CD4-positive, CD25-positive, alpha-beta regulatory T cell (primary cell): ENCODE measurements at regions not wholly inside any gene's neighbourhood (a gene's known extent, or its start where the extent isn't known, plus 50 kb on each side); places are given as distances from the start of the nearest gene placed in this dataset.

Experiments used
- ATAC-seq, 2 donors: fragments of 150-1000 bp; cut with Tn5 transposase; one replicate each; pipeline ENCODE4 v1.10.0; 2021; ENCODE audit warnings: low read depth in 2 of 2, moderate number of reproducible peaks in 2 of 2, moderate library complexity in 1 of 2
- DNase-seq, 3 donors: peaks; one replicate each; pipeline versions ENCODE4 v3.0.0 to v3.0.0-alpha.2; 2012 to 2022; ENCODE audit warnings: mixed read lengths in 1 of 3
- H3K27ac ChIP-seq: one replicate; pipeline ENCODE4 v1.7.0; 2013; ENCODE audit warnings: mild to moderate bottlenecking, low read length; ENCODE audit not compliant: insufficient read depth, poor library complexity, severe bottlenecking
- H3K27me3 ChIP-seq: one replicate; pipeline ENCODE4 v1.7.0; 2013; ENCODE audit warnings: low read length; ENCODE audit not compliant: control insufficient read depth, insufficient read depth
- H3K36me3 ChIP-seq: one replicate; pipeline ENCODE4 v1.7.0; 2013; ENCODE audit warnings: mild to moderate bottlenecking, low read length, moderate library complexity; ENCODE audit not compliant: control insufficient read depth, insufficient read depth
- H3K4me1 ChIP-seq: 2 replicates; pipeline ENCODE4 v1.7.0; 2013; ENCODE audit warnings: mild to moderate bottlenecking, low read length; ENCODE audit not compliant: insufficient read depth, control insufficient read depth, poor library complexity, severe bottlenecking
- H3K4me3 ChIP-seq: one replicate; pipeline ENCODE4 v1.7.0; 2013; ENCODE audit warnings: low read depth, mild to moderate bottlenecking, low read length, moderate library complexity
- H3K9me3 ChIP-seq, 2 experiments: 1 replicate in 1 of 2; 2 replicates in 1 of 2; pipeline ENCODE4 v1.7.0; 2013; ENCODE audit warnings: low read length in 2 of 2, mild to moderate bottlenecking in 1 of 2, moderate library complexity in 1 of 2; ENCODE audit not compliant: control insufficient read depth in 2 of 2
- H3K27ac Mint-ChIP-seq, 3 donors: one replicate each; pipeline ENCODE4 v1.8.0; 2020 to 2022; ENCODE audit warnings: mild to moderate bottlenecking in 3 of 3, mixed read lengths in 3 of 3, moderate library complexity in 2 of 3
- H3K27me3 Mint-ChIP-seq: one replicate; pipeline ENCODE4 v1.8.0; 2022; ENCODE audit warnings: mild to moderate bottlenecking, mixed read lengths
- H3K36me3 Mint-ChIP-seq: one replicate; pipeline ENCODE4 v1.8.0; 2020; ENCODE audit warnings: mixed read lengths
- H3K4me1 Mint-ChIP-seq, 4 donors: one replicate each; pipeline ENCODE4 v1.8.0; 2020 to 2022; ENCODE audit warnings: mixed read lengths in 4 of 4, mild to moderate bottlenecking in 1 of 4
- H3K4me3 Mint-ChIP-seq, 4 donors: one replicate each; pipeline ENCODE4 v1.8.0; 2020 to 2022; ENCODE audit warnings: mild to moderate bottlenecking in 4 of 4, mixed read lengths in 4 of 4, moderate library complexity in 3 of 4
- H3K9me3 Mint-ChIP-seq, 7 donors: one replicate each; pipeline ENCODE4 v1.8.0; 2020 to 2022; ENCODE audit warnings: mixed read lengths in 7 of 7, mild to moderate bottlenecking in 3 of 7, moderate library complexity in 2 of 7

DNA sequence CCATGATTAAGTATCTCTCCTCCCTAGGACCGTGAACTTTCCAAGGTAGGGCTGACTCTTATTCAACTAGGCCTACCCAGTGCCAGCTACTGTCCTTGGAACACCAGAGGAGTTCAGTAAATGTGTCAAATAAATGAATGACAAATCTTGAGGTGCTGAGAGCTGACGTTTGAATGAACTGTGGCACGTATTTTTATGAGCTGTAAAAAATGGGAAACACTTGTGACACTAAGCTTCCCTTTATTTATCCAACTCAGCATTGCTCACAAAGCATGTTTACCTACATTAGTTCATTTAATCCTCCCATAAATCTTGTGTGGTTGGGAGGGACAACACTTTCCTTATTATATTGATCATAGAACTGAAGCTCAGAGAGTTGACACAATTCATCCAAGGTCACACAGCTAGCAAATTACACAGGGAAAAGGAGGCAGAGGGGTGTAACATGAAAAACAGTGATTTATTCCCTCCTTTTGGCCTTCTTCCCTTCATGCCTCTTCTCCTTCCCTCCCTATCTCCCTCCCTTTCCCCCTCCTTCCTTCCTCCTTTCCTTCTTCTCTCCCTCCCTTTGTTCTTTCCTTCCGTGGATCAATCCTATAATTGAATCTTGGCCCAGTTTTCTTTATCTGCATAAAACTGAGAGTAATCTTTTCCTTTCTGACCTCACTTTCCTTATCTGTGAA is 412.6 kb downstream of the DMRT2 start:
- Histone ChIP-seq H3K27ac (no peak overlapping the region), H3K36me3 (no peaks in the 10 kb centered on the region), H3K4me3 (no peak overlapping the region), H3K4me1 (no peaks in the 10 kb centered on the region), H3K27me3 (no peaks in the 10 kb centered on the region), H3K9me3 (no peaks in the 10 kb centered on the region)
- no peaks in the 10 kb centered on the region for H3K36me3 Mint-ChIP-seq
- H3K27ac Mint-ChIP-seq = no peak overlapping the region
- ATAC-seq = no peak
- peaks cover 0 to 1% (median 0%) of the 10 kb centered on the region in 7 donors for H3K9me3 Mint-ChIP-seq
- DNase-seq = no peak
- peaks cover 4% of the 10 kb centered on the region for H3K27me3 Mint-ChIP-seq
- H3K4me3 Mint-ChIP-seq = no peak overlapping the region
- no peaks in the 10 kb centered on the region for H3K4me1 Mint-ChIP-seq

DNA sequence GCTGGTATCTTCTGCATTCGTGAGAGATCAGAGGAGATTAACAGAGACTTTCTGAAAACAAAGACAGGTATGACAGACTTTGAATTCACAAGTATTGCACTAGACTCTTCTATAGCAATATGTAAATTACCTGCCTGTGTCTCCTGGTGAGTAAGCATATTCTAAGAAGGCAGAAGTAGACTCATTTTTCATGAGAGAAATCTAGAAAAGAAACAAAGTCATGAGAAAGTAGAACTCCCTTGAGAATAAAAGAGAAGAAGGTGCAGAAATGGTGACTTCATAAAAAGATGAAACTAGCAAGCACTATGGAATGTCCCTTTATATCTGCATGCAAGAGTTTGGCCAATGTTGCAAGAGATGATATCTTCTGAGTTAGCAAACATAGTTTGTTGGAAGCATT is 419.8 kb downstream of the DMRT2 start:
- no peak for ATAC-seq

DNA sequence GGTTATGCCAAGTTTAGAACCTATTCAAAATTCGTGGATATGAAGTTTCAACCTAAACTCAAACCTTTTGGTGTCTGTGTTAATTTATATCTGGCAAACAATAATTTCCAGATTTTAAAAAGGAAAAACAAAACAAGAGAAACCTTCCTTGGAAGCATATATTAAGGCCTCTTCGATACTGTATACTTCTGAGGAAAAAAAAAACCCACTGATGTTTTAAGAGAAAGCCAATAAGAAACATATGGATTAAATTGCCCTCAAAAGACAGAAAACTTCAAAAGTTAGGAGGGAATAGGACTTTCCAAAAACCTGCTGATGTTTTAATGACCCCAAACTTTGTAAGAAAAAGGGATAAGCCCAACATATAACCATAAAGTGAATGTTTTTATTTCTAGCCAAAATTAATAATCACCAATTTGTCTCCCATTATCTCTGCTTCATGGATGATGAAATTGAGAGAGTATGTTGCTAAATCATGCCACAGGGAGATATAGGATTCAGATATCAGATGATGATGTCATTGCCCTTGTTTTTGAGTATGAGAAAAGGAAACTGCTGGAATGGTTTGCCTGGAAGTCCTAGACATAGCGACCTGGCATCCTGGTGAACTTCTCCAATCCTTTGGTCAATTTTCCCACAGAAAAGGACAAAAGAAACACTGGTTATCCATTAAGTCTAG is 423.9 kb downstream of the DMRT2 start:
- no peaks in the 10 kb centered on the region for H3K27me3 Mint-ChIP-seq
- H3K27ac Mint-ChIP-seq = no peak overlapping the region
- ATAC-seq (no peak), DNase-seq (no peak)
- H3K4me1 Mint-ChIP-seq = no peaks in the 10 kb centered on the region
- no peaks in the 10 kb centered on the region for H3K36me3 ChIP-seq
- no peak overlapping the region for H3K4me3 ChIP-seq
- no peaks in the 10 kb centered on the region for H3K27me3 ChIP-seq
- no peaks in the 10 kb centered on the region for H3K9me3 ChIP-seq
- no peaks in the 10 kb centered on the region for H3K4me1 ChIP-seq
- H3K4me3 Mint-ChIP-seq = no peak overlapping the region
- H3K9me3 Mint-ChIP-seq = peaks cover 0 to 5% (median 4%) of the 10 kb centered on the region in 7 donors
- no peaks in the 10 kb centered on the region for H3K36me3 Mint-ChIP-seq
- H3K27ac ChIP-seq = no peak overlapping the region

More for the DNA sequence above, 419.8 kb downstream of the DMRT2 start:
- H3K9me3 Mint-ChIP-seq = peaks cover 0 to 5% (median 2%) of the 10 kb centered on the region in 7 donors
- no peak for DNase-seq
- no peak overlapping the region for H3K27ac ChIP-seq
- no peaks in the 10 kb centered on the region for H3K27me3 Mint-ChIP-seq
- no peak overlapping the region for H3K4me3 Mint-ChIP-seq
- no peaks in the 10 kb centered on the region for H3K36me3 ChIP-seq
- no peaks in the 10 kb centered on the region for H3K36me3 Mint-ChIP-seq
- no peaks in the 10 kb centered on the region for H3K9me3 ChIP-seq
- H3K4me1 ChIP-seq = no peaks in the 10 kb centered on the region
- no peak overlapping the region for H3K4me3 ChIP-seq
- no peak overlapping the region for H3K27ac Mint-ChIP-seq
- no peaks in the 10 kb centered on the region for H3K27me3 ChIP-seq
- no peaks in the 10 kb centered on the region for H3K4me1 Mint-ChIP-seq

DNA sequence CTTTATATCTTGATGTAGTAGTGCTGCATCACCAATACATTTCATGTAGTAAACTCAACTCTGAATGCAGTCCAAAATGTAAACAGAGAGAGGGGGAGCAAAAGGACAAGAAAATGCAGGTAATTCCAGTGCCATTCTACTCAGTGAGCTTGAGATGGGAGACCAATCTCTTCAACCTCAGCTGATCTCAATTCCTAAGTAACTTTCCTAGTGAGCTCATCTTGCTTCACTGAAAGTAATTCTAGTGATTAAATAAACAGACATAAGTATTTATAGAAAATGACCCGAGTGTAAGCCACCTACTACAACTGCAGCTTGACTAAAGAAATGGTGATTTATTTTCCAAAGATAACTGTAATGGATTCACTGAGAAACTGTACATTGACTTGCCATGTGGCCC is 424.5 kb downstream of the DMRT2 start:
- Mint-ChIP-seq H3K4me3 (no peak overlapping the region), H3K9me3 (peaks cover 0 to 5% (median 4%) of the 10 kb centered on the region in 7 donors), H3K36me3 (no peaks in the 10 kb centered on the region), H3K27me3 (no peaks in the 10 kb centered on the region), H3K27ac (no peak overlapping the region), H3K4me1 (no peaks in the 10 kb centered on the region)
- Histone ChIP-seq H3K4me1 (no peaks in the 10 kb centered on the region), H3K36me3 (no peaks in the 10 kb centered on the region), H3K27me3 (no peaks in the 10 kb centered on the region), H3K27ac (no peak overlapping the region), H3K9me3 (no peaks in the 10 kb centered on the region), H3K4me3 (no peak overlapping the region)
- DNase-seq (no peak), ATAC-seq (no peak)

DNA sequence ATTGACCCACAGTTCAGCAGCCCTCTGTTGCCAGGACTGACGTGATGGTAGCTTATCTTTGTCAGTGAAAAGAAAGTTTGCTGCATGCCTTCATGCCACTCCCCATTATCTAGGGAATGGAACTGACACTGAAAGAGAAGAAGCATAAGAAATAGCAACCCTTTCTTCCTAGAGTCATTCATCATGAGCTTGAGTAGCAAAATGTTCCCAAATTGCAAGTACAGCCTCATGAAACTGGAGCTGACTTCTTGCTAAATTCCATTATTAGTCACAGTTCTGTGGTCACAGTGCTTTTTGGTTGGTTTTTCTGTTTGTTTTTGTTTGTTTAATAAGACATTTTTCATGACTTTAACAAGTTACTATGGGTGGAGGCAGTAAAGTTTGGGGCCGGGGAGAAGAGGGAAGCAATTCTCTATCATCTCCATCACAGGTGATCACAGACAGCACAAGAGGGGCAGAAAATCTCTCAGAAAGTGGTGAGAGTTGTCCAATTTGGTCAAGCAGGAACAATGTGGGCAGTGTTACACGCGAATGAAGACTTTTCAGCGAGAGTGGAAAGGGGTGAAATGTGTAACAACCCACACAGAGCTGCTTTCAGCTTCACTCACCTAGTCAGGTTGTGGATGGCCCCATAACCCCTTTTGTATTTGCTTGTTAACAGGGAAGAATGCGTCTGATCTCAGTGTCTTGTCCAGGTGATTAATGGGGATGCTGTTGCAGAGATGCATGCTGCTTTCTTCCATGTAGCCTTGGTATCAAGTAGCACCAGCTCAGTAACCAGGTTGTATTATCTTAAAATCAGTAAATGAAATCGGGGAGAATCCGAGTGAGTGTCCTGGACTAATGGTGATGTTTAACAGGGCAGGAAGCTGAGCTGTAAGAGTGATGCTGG is 440.4 kb downstream of the DMRT2 start:
- ATAC-seq (no peak), DNase-seq (no peak)
- no peaks in the 10 kb centered on the region for H3K27me3 ChIP-seq
- H3K4me1 Mint-ChIP-seq = no peaks in the 10 kb centered on the region
- H3K4me3 ChIP-seq = no peak overlapping the region
- peaks cover 0 to 4% (median 0%) of the 10 kb centered on the region in 7 donors for H3K9me3 Mint-ChIP-seq
- no peak overlapping the region for H3K27ac ChIP-seq
- no peaks in the 10 kb centered on the region for H3K9me3 ChIP-seq
- H3K27me3 Mint-ChIP-seq = no peaks in the 10 kb centered on the region
- H3K27ac Mint-ChIP-seq = no peak overlapping the region
- no peaks in the 10 kb centered on the region for H3K36me3 ChIP-seq
- H3K36me3 Mint-ChIP-seq = no peaks in the 10 kb centered on the region
- no peaks in the 10 kb centered on the region for H3K4me1 ChIP-seq
- H3K4me3 Mint-ChIP-seq = no peak overlapping the region

DNA sequence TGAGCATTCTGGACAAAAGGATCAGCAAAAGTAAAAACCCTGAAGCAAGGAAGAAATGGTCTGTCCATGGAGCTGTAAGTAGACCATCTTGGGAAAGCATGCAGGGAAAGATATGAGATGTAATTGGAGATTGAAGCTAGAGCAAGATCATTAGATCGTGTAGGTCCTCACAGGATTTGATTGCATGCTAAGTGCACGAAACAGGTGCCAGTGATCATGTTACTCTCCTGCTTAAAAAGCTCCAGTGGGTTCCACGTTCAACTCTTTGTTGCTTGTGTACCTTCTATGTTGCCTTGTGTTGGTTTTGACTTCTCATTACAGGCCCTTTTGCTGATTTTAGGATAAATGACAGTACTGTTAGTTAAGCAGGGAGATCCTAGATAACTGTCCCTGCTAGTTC is 442.0 kb downstream of the DMRT2 start:
- no peaks in the 10 kb centered on the region for H3K4me1 Mint-ChIP-seq
- H3K36me3 Mint-ChIP-seq = no peaks in the 10 kb centered on the region
- no peak overlapping the region for H3K4me3 ChIP-seq
- no peaks in the 10 kb centered on the region for H3K9me3 ChIP-seq
- no peak overlapping the region for H3K4me3 Mint-ChIP-seq
- H3K27ac ChIP-seq = no peak overlapping the region
- no peaks in the 10 kb centered on the region for H3K36me3 ChIP-seq
- DNase-seq (no peak), ATAC-seq (no peak)
- H3K9me3 Mint-ChIP-seq = peaks cover 0 to 4% (median 0%) of the 10 kb centered on the region in 7 donors
- H3K27ac Mint-ChIP-seq = no peak overlapping the region
- no peaks in the 10 kb centered on the region for H3K27me3 ChIP-seq
- H3K27me3 Mint-ChIP-seq = no peaks in the 10 kb centered on the region
- H3K4me1 ChIP-seq = no peaks in the 10 kb centered on the region

DNA sequence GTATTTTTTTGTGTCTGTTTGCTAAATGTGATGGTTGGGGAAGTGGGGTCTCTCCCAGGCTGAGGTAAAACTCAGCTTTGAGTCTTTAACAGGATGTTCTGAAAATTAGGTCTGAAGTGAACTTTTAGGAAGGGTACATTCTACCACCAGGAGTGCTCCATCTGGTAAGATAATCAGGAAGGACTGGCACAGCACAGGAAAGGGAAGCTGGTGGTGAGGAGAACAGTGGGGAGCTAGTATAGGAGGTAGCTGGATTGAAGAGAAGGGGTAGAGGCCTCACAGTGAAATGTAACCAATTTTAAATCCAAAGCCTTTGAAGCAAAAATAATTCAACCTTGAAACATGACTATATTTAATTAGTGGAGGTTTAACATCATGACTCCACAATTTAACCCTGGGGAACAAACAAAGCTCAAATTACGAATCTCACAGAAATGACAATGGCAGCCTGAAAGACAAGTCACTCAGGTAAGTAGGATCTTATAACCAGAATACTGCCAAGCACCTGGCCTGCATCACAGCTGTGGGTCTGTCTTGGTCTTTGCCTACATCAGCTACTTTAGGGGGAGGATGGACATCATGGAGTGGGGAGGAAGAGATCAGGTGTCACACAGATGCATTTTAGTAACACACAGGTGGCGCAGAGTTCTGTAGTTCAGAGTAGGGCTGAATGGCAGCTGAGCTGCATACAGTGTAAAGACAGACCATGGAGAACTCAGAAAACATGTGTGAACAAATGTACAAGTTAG is 445.3 kb downstream of the DMRT2 start:
- Mint-ChIP-seq H3K27ac (no peak overlapping the region), H3K4me3 (no peak overlapping the region), H3K27me3 (no peaks in the 10 kb centered on the region), H3K36me3 (no peaks in the 10 kb centered on the region), H3K9me3 (peaks cover 0 to 3% (median 0%) of the 10 kb centered on the region in 7 donors), H3K4me1 (no peaks in the 10 kb centered on the region)
- H3K36me3 ChIP-seq = no peaks in the 10 kb centered on the region
- no peak overlapping the region for H3K27ac ChIP-seq
- DNase-seq = no peak
- H3K4me1 ChIP-seq = no peaks in the 10 kb centered on the region
- H3K9me3 ChIP-seq = no peaks in the 10 kb centered on the region
- no peak overlapping the region for H3K4me3 ChIP-seq
- no peak for ATAC-seq
- no peaks in the 10 kb centered on the region for H3K27me3 ChIP-seq
